Progenitor cell of endocrine pancreas (in vitro differentiated cells): ENCODE measurements at regions not wholly inside any gene's neighbourhood (a gene's known extent, or its start where the extent isn't known, plus 50 kb on each side); places are given as distances from the start of the nearest gene placed in this dataset.

ENCODE experiments used
- DNase-seq: peaks from one replicate; pipeline ENCODE4 v3.0.0; 2021; ENCODE audit warnings: low spot score; ENCODE audit not compliant: unreplicated experiment
- H3K27ac Mint-ChIP-seq: 2 replicates; pipeline ENCODE4 v1.8.0; 2021; ENCODE audit warnings: mild to moderate bottlenecking, moderate library complexity, mixed read lengths
- H3K27me3 Mint-ChIP-seq: 2 replicates; pipeline ENCODE4 v1.8.0; 2021; ENCODE audit warnings: mixed read lengths
- H3K36me3 Mint-ChIP-seq: 2 replicates; pipeline ENCODE4 v1.8.0; 2022; ENCODE audit warnings: mixed read lengths; ENCODE audit not compliant: insufficient read depth
- H3K4me1 Mint-ChIP-seq: 2 replicates; pipeline ENCODE4 v1.8.0; 2021; ENCODE audit warnings: low read depth, mixed read lengths
- H3K4me3 Mint-ChIP-seq: 2 replicates; pipeline ENCODE4 v1.8.0; 2021; ENCODE audit warnings: low read depth, mild to moderate bottlenecking, moderate library complexity, mixed read lengths
- H3K9me3 Mint-ChIP-seq: 2 replicates; pipeline ENCODE4 v1.8.0; 2021; ENCODE audit warnings: low read depth, mixed read lengths
- CTCF ChIP-seq: fragments of 200-600 bp; sonication (generic); IDR thresholded peaks from one replicate; pipeline ENCODE4 v1.5.0; 2021; ENCODE audit warnings: antibody characterized with exemption, mild to moderate bottlenecking; ENCODE audit not compliant: unreplicated experiment

GRCh38 chr2:16123856-16124780 lies 183.8 kb downstream of the MYCN start:
- H3K27ac Mint-ChIP-seq, result peak overlapping the region; percentile 41
- H3K27me3 Mint-ChIP-seq, result no peaks in the 10 kb centered on the region
- no peaks in the 10 kb centered on the region for H3K36me3 Mint-ChIP-seq
- DNase-seq, result no peak
- H3K4me3 Mint-ChIP-seq, result no peak overlapping the region
- peaks cover 4% of the 10 kb centered on the region for H3K4me1 Mint-ChIP-seq
- no peaks in the 10 kb centered on the region for H3K9me3 Mint-ChIP-seq
- TF ChIP-seq CTCF, result no peak

DNA sequence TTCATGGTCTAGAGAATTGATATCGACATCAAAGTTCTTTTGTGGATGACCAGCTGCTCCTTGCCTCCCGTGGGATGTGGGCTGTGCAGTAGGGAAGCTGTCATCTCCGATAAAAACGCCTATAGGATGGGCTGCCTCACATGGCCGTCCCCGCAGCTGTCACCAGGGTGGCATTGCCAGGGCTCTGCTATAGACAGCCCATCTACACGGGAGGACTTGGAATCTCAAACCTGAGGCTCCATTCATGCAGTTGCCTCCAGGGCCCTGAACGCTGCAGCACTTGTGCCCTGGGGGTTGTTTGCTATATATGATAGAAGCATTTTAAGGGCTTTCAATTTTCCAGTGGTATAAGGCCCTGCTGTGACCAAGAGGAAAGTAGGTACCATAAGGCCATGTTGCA lies 183.1 kb downstream of the MYCN start:
- H3K27ac Mint-ChIP-seq, result no peak overlapping the region
- DNase-seq, result no peak
- H3K36me3 Mint-ChIP-seq, result no peaks in the 10 kb centered on the region
- no peaks in the 10 kb centered on the region for H3K27me3 Mint-ChIP-seq
- H3K9me3 Mint-ChIP-seq, result no peaks in the 10 kb centered on the region
- TF ChIP-seq CTCF, result no peak
- H3K4me1 Mint-ChIP-seq, result peaks cover 4% of the 10 kb centered on the region
- no peak overlapping the region for H3K4me3 Mint-ChIP-seq

GRCh38 chr2:16122556-16122955 lies 182.2 kb downstream of the MYCN start:
- Mint-ChIP-seq H3K27me3 (no peaks in the 10 kb centered on the region), H3K4me1 (peaks cover 4% of the 10 kb centered on the region), H3K4me3 (no peak overlapping the region), H3K9me3 (no peaks in the 10 kb centered on the region), H3K36me3 (no peaks in the 10 kb centered on the region), H3K27ac (no peak overlapping the region)
- no peak for DNase-seq
- no peak for TF ChIP-seq CTCF

GRCh38 chr2:16121986-16122390 lies 181.6 kb downstream of the MYCN start:
- Mint-ChIP-seq H3K9me3 (no peaks in the 10 kb centered on the region), H3K4me3 (no peak overlapping the region), H3K27me3 (no peaks in the 10 kb centered on the region), H3K36me3 (no peaks in the 10 kb centered on the region), H3K27ac (no peak overlapping the region), H3K4me1 (peaks cover 4% of the 10 kb centered on the region)
- DNase-seq, result no peak
- TF ChIP-seq CTCF, result no peak

GRCh38 chr2:16121231-16121985 lies 181.1 kb downstream of the MYCN start:
- Mint-ChIP-seq H3K4me1 (peaks cover 4% of the 10 kb centered on the region), H3K9me3 (no peaks in the 10 kb centered on the region), H3K4me3 (no peak overlapping the region), H3K27ac (no peak overlapping the region), H3K36me3 (no peaks in the 10 kb centered on the region), H3K27me3 (no peaks in the 10 kb centered on the region)
- no peak for DNase-seq
- no peak for TF ChIP-seq CTCF
